B cell (primary cell): ENCODE measurements at regions not wholly inside any gene's neighbourhood (a gene's known extent, or its start where the extent isn't known, plus 50 kb on each side); places are given as distances from the start of the nearest gene placed in this dataset.

ENCODE experiments used
- ATAC-seq: fragments of 200-7000 bp; cut with Tn5 transposase; one replicate; pipeline ENCODE4 v1.10.0; 2021; ENCODE audit warnings: low read depth, mild to moderate bottlenecking, moderate number of reproducible peaks, moderate library complexity
- CTCF ChIA-PET: fragments of 350-600 bp; sonication (Branson Sonifier 250); formaldehyde crosslinking; loops from one replicate; lab custom pipeline; 2021; ENCODE audit warnings: antibody characterized with exemption, inconsistent platforms; lab: Charles Lee
- POLR2A ChIA-PET: fragments of 350-600 bp; sonication (Branson Sonifier 250); formaldehyde crosslinking; loops from one replicate; lab custom pipeline; 2021; ENCODE audit warnings: antibody characterized with exemption; lab: Charles Lee
- DNase-seq: peaks from one replicate; pipeline ENCODE4 v3.0.0; 2013
- H2AFZ ChIP-seq: 2 replicates; pipeline ENCODE4 v1.6.1; 2012; ENCODE audit warnings: mild to moderate bottlenecking, low read depth, low read length; ENCODE audit not compliant: insufficient read depth, poor library complexity, severe bottlenecking
- H3K27ac ChIP-seq, 2 donors: 1 replicate in 1 of 2; 2 replicates in 1 of 2; pipeline ENCODE4 v1.5.1; 2012 to 2013; ENCODE audit warnings: low read length in 2 of 2, mild to moderate bottlenecking in 2 of 2, moderate library complexity in 1 of 2
- H3K27me3 ChIP-seq, 4 experiments: fragments of 200-600 bp in 1 of 4; sonication (generic) in 1 of 4; replicated peaks in 1 of 4; 1 replicate in 2 of 4; 2 replicates in 2 of 4; pipeline versions ENCODE4 v1.6.1 to v1.7.0; 2013 to 2016; ENCODE audit warnings: low read length in 3 of 4, mild to moderate bottlenecking in 2 of 4, mixed read lengths in 1 of 4, moderate library complexity in 1 of 4; ENCODE audit not compliant: insufficient read depth in 4 of 4, control insufficient read depth in 3 of 4; ENCODE audit errors: control extremely low read depth in 1 of 4
- H3K36me3 ChIP-seq, 2 experiments: replicated peaks in 1 of 2; 1 replicate in 1 of 2; 2 replicates in 1 of 2; pipeline versions ENCODE4 v1.6.1 to v1.7.1; 2013; ENCODE audit warnings: low read length in 1 of 2; ENCODE audit not compliant: insufficient read depth in 2 of 2, control insufficient read depth in 1 of 2; ENCODE audit errors: control extremely low read depth in 1 of 2, extremely low read depth in 1 of 2
- H3K4me1 ChIP-seq, 2 donors: fragments of 200-600 bp in 1 of 2; sonication (generic) in 1 of 2; 1 replicate in 1 of 2; 2 replicates in 1 of 2; pipeline versions ENCODE4 v1.5.1 to v1.6.1; 2013 to 2017; ENCODE audit warnings: low read length in 2 of 2; ENCODE audit not compliant: control insufficient read depth in 2 of 2, insufficient read depth in 2 of 2
- H3K4me2 ChIP-seq: replicated peaks from 2 replicates; pipeline ENCODE3; 2012; ENCODE audit warnings: mild to moderate bottlenecking, low read depth, low read length; ENCODE audit not compliant: poor library complexity, severe bottlenecking
- H3K4me3 ChIP-seq, 5 experiments: fragments of 200-600 bp in 1 of 5; sonication (generic) in 1 of 5; 1 replicate in 3 of 5; 2 replicates in 2 of 5; pipeline versions ENCODE4 v1.5.1 to v1.7.0; 2011 to 2016; ENCODE audit warnings: low read length in 4 of 5, mild to moderate bottlenecking in 4 of 5, low read depth in 2 of 5, control low read depth in 1 of 5, moderate library complexity in 1 of 5; ENCODE audit not compliant: insufficient read depth in 1 of 5; ENCODE audit errors: control extremely low read depth in 1 of 5, extremely low read depth in 1 of 5
- H3K79me2 ChIP-seq: fragments of 200-600 bp; sonication (generic); one replicate; pipeline ENCODE4 v1.6.0; 2016; ENCODE audit warnings: low read length; ENCODE audit not compliant: control insufficient read depth, insufficient read depth
- H3K9ac ChIP-seq: fragments of 200-600 bp; sonication (generic); 2 replicates; pipeline ENCODE4 v1.6.1; 2017; ENCODE audit warnings: mild to moderate bottlenecking, low read length, moderate library complexity
- H3K9me3 ChIP-seq, 3 donors: one replicate each; pipeline versions ENCODE4 v1.6.1 to v1.7.1; 2013; ENCODE audit warnings: low read length in 2 of 3; ENCODE audit not compliant: control insufficient read depth in 2 of 3, insufficient read depth in 1 of 3; ENCODE audit errors: control extremely low read depth in 1 of 3
- H4K20me1 ChIP-seq: 2 replicates; pipeline ENCODE4 v1.6.0; 2012; ENCODE audit warnings: mild to moderate bottlenecking, low read length; ENCODE audit not compliant: insufficient read depth, control insufficient read depth, poor library complexity, severe bottlenecking
- H3K27ac Mint-ChIP-seq: one replicate; pipeline ENCODE4 v1.8.0; 2021; ENCODE audit warnings: mixed read lengths
- H3K27me3 Mint-ChIP-seq: one replicate; pipeline ENCODE4 v1.8.0; 2021; ENCODE audit warnings: mixed read lengths
- H3K4me1 Mint-ChIP-seq: one replicate; pipeline ENCODE4 v1.8.0; 2021; ENCODE audit warnings: mixed read lengths
- H3K4me3 Mint-ChIP-seq: one replicate; pipeline ENCODE4 v1.8.0; 2021; ENCODE audit warnings: mixed read lengths
- H3K9me3 Mint-ChIP-seq: one replicate; pipeline ENCODE4 v1.8.0; 2022; ENCODE audit warnings: mixed read lengths; ENCODE audit not compliant: insufficient read depth
- EZH2 ChIP-seq: IDR thresholded peaks from 2 replicates; pipeline ENCODE4 v1.6.1; 2012; ENCODE audit warnings: borderline replicate concordance, low read depth, mild to moderate bottlenecking, moderate library complexity, low read length; ENCODE audit not compliant: insufficient read depth, poor library complexity, severe bottlenecking
- WGBS: methylation state at CpG from one replicate; pipeline ENCODE4 v1.1.5; 2013; ENCODE audit warnings: missing lambda C conversion rate; ENCODE audit not compliant: insufficient coverage; 5-methylcytosine and 5-hydroxymethylcytosine counted together
- intact Hi-C: fragments of 100-400 bp; cut with micrococcal nuclease; formaldehyde crosslinking; loops from one replicate; pipeline ENCODE4 v1.10.0; 2022
- TF ChIP-seq, protein P1 (sequence below): fragments of 200-600 bp; IDR thresholded peaks from one replicate; pipeline ENCODE4 v1.8.0; 2022; ENCODE audit warnings: antibody characterized with exemption, mild to moderate bottlenecking

GRCh38 chr2:171625006-171625405 lies 62.3 kb upstream of the DYNC1I2 start:
- Mint-ChIP-seq H3K27me3 (peaks cover 11% of the 10 kb centered on the region), H3K4me3 (no peak overlapping the region), H3K4me1 (no peaks in the 10 kb centered on the region), H3K9me3 (no peaks in the 10 kb centered on the region), H3K27ac (no peak overlapping the region)
- CTCF ChIA-PET, result interaction anchor here (0.7 kb wide), 1 partner anchor 27 kb away, joined by 5 read pairs; no protein-coding TSS in a partner anchor
- H3K27me3 ChIP-seq, result peaks cover 0 to 5% (median 0%) of the 10 kb centered on the region in 4 experiments
- no peak overlapping the region for H3K4me2 ChIP-seq
- no peak overlapping the region for H3K27ac ChIP-seq
- H3K9me3 ChIP-seq, result peaks cover 1 to 25% (median 11%) of the 10 kb centered on the region in 3 donors
- POLR2A ChIA-PET, result no interaction called here
- no peaks in the 10 kb centered on the region for H3K4me1 ChIP-seq
- DNase-seq (no peak), ATAC-seq (no peak)
- no peak overlapping the region for H3K9ac ChIP-seq
- no peak for TF ChIP-seq EZH2
- TF ChIP-seq, protein P1, sequence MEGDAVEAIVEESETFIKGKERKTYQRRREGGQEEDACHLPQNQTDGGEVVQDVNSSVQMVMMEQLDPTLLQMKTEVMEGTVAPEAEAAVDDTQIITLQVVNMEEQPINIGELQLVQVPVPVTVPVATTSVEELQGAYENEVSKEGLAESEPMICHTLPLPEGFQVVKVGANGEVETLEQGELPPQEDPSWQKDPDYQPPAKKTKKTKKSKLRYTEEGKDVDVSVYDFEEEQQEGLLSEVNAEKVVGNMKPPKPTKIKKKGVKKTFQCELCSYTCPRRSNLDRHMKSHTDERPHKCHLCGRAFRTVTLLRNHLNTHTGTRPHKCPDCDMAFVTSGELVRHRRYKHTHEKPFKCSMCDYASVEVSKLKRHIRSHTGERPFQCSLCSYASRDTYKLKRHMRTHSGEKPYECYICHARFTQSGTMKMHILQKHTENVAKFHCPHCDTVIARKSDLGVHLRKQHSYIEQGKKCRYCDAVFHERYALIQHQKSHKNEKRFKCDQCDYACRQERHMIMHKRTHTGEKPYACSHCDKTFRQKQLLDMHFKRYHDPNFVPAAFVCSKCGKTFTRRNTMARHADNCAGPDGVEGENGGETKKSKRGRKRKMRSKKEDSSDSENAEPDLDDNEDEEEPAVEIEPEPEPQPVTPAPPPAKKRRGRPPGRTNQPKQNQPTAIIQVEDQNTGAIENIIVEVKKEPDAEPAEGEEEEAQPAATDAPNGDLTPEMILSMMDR, result no peak
- no peaks in the 10 kb centered on the region for H4K20me1 ChIP-seq
- H3K4me3 ChIP-seq, result no peak overlapping the region
- no peaks in the 10 kb centered on the region for H3K36me3 ChIP-seq
- intact Hi-C loops, result no loop called here
- H2AFZ ChIP-seq, result no peak overlapping the region
- 93% methylated on average over 2 of the region's 2 CpGs for WGBS
- H3K79me2 ChIP-seq, result no peaks in the 10 kb centered on the region

DNA sequence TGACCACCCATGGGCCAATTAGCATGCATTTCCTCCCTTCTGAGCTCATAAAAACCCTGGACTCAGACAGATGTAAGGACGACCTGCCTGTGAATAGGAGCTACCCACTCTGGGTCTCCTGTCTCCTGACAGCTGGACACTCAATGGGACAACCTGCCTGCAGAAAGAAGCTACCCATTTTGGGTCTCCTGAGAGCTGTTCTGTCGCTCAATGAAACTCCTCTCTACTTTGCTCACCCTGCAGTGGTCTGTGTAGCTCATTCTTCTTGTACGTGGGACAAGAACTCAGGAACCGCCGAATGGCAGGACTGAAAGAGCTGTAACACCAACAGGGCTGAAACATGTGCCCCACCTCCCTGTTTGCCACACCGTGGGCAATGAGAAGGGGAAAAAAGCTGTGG lies 60.3 kb upstream of the DYNC1I2 start:
- intact Hi-C loops, result no loop called here
- no peak overlapping the region for H3K27ac Mint-ChIP-seq
- Histone ChIP-seq H4K20me1 (no peaks in the 10 kb centered on the region), H3K36me3 (no peaks in the 10 kb centered on the region), H3K4me3 (no peak overlapping the region), H3K9ac (no peak overlapping the region), H3K9me3 (peaks cover 1 to 36% (median 25%) of the 10 kb centered on the region in 3 donors), H3K27me3 (peaks cover 0 to 5% (median 0%) of the 10 kb centered on the region in 4 experiments), H2AFZ (no peak overlapping the region), H3K79me2 (no peaks in the 10 kb centered on the region), H3K4me1 (no peaks in the 10 kb centered on the region), H3K4me2 (no peak overlapping the region), H3K27ac (no peak overlapping the region)
- ChIA-PET POLR2A (no interaction called here), CTCF (no interaction called here)
- peaks cover 15% of the 10 kb centered on the region for H3K27me3 Mint-ChIP-seq
- TF ChIP-seq, protein P1, result no peak
- no peak for TF ChIP-seq EZH2
- DNase-seq (no peak), ATAC-seq (no peak)
- 89% methylated on average over 6 of the region's 6 CpGs for WGBS
- H3K4me1 Mint-ChIP-seq, result no peaks in the 10 kb centered on the region
- peaks cover 9% of the 10 kb centered on the region for H3K9me3 Mint-ChIP-seq
- no peak overlapping the region for H3K4me3 Mint-ChIP-seq
